ENCODE measurements at regions not wholly inside any gene's neighbourhood (a gene's known extent, or its start where the extent isn't known, plus 50 kb on each side); places are given as distances from the start of the nearest gene placed in this dataset.

- DNase-seq (ENCODE audit: low read depth in 2 of 2), result no peak
Measured at GRCh38 chr16:51666821-51667220, 515.8 kb upstream of the SALL1 start.

GRCh38 chr16:51666074-51666473 lies 515.0 kb upstream of the SALL1 start:
- no peak for DNase-seq (ENCODE audit: low read depth in 2 of 2)

- DNase-seq (ENCODE audit: low read depth in 2 of 2), result no peak
Measured at GRCh38 chr16:51665436-51665998, 514.4 kb upstream of the SALL1 start.

GRCh38 chr16:51658531-51658930 lies 507.5 kb upstream of the SALL1 start:
- no peak for DNase-seq (ENCODE audit: low read depth in 2 of 2)

GRCh38 chr16:51657848-51658247 lies 506.8 kb upstream of the SALL1 start:
- no peak for DNase-seq (ENCODE audit: low read depth in 2 of 2)

DNA sequence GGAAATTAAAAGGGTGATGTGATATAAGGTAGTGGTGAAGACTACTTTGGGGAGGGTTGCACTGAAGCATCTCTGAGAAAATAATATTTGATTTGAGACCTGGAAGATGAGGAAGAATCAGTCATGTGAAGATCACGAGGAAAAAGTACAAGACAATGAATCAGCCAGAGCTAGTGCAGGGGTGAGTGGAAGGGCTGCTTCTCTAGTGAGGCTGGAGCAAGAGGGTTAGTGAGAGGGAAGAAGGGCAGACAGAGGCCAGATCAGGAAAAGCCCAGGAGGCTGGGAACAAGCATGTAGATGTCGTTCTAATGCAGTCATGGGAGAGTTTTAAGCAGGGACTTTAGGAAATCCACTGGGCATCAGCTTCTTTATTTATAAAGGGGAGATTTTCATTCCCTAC lies 504.2 kb upstream of the SALL1 start:
- DNase-seq (ENCODE audit: low read depth in 2 of 2), result no peak

- DNase-seq (ENCODE audit: low read depth in 2 of 2), result no peak
Measured at GRCh38 chr16:51651061-51651466, 500.0 kb upstream of the SALL1 start.

DNA sequence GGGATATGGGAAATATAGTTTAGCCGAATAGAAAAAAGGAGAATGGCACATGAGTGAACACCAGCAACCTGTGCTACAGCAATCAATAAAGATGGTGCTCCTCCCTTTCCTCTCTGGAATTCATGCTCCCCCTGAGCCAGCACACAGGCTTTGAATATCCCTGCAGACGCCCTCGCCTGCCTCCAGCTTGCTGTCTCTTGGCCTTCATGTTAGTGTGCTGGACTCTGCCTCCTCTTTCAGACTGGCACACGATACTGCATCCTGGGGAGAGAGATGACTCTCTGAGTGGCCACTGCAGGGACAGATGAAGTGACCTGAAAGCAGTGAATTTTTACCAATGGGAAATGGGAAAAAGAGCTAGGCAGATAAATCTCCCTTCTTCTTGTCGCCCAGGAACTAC lies 498.6 kb upstream of the SALL1 start:
- no peak for DNase-seq (ENCODE audit: low read depth in 2 of 2)

DNA sequence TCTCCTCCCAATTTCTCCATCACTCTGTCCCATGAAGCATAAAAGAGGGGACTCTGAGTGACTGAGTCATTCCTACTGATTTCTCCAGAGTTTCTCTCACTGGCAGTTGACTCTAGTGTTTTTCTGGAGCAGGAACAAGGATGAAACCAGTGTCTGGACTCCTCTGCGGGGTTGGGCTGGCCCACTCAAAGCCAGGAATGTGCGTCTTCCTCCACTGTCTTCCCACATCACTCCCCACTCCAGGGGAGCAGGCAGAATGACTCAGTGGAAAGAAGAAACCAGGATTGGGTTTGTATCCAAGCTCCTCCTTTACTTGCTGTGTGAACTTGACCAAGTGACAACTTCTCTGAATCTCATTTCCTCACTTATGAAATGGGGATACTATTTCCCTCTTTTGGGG lies 497.5 kb upstream of the SALL1 start:
- DNase-seq (ENCODE audit: low read depth in 2 of 2), result no peak

GRCh38 chr16:51641191-51641765 lies 490.2 kb upstream of the SALL1 start:
- DNase-seq (ENCODE audit: low read depth in 2 of 2), result no peak

GRCh38 chr16:51640196-51640595 lies 489.1 kb upstream of the SALL1 start:
- DNase-seq (ENCODE audit: low read depth in 2 of 2), result no peak

DNA sequence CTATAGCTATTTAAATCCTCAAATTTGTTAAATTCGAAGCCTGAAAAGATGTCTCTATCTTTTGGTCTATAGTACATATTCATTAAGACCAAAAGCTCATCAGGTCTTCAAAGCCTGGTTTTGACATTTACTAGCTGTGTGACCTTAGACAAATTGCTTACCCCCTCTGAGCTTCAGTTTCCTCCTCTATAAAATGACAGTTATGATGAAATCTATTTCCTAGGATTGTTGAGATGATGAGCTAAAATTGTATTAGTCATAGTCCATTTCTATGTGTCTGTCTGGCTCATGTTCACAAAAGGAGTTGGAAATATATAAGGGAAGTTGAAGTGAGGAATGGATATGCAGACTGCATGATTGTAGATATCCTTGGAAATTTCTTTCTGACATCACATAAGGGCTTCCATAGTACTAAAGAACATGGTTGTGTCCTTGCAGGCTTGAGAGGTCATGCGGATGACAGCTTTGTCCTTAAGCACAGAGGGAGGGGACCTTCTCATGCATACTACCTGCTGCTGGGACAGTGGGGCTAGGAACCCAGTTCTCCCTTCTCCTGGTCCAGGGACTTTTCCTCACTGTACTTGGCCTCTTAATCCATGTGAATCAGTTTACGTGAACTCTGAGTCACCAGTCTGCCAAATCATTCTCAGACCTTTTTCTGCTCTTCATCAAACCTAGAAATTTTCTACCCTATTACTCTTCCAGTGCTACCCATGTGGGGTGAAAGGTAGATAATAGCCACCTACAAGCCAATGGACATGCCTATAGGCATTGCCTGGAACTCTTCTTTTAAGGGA lies 487.5 kb upstream of the SALL1 start:
- DNase-seq (ENCODE audit: low read depth in 2 of 2), result no peak

GRCh38 chr16:51637770-51638094 lies 486.7 kb upstream of the SALL1 start:
- no peak for DNase-seq (ENCODE audit: low read depth in 2 of 2)

DNA sequence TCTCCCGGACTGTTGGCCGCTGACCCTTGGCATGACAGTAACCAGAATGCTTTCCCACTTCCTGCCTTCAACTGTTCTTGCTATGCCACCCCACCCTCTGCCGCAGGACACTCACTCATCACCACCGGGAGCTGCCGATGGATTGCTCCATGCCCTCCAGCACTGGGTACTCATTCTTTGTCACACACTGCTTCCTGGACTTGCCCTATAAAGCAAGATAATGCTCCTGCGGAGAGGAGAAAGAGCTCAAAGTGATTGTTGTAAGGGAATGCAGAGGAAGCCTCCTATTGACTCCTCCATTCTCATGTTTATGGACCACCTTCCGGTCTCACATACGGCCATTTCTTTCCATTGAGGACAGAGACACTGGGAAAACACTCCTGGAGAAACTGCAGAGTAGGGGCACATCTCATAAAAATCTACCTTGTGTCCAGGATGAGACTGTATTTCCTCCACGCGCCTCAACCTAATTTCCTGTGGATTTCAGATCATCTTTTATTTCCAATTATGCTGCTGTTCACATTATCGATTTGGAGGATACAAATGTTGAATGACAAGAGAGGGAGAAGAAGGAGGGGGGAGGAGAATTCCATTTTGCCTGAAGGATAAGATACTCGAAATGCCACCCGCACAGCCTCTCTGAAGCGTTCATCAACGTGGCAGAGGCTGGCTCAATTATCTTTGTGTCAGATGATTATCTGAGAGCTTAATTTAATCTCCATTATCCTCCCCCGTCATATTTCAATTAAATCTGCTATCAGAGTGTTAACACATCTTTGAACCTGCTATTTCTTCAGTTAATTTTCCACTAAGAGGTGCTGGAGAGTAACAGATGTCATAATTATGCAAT lies 486.1 kb upstream of the SALL1 start:
- no peak for DNase-seq (ENCODE audit: low read depth in 2 of 2)

DNA sequence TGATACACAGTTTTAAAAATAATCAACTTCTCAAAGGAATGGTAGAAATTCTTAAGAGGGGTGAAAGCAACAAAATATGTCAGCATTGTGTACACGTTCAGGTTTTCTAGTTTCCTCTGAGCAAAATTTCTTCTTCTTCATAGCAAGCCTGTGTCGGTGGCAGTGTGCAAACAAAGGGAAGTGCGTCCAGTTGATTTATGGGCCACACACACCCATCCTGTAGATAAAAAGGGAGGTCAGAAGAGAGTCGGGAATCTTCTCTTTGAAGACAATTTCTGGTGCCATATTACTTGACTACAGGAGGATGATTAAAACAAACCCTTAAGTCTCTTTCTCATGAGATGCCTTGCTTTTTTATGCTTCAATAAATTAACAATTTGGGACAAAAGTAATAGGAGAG lies 484.1 kb upstream of the SALL1 start:
- no peak for DNase-seq (ENCODE audit: low read depth in 2 of 2)

- no peak for DNase-seq (ENCODE audit: low read depth in 2 of 2)
Measured at GRCh38 chr16:51630076-51630475, 479.0 kb upstream of the SALL1 start.

- no peak for DNase-seq (ENCODE audit: low read depth in 2 of 2)
Measured at GRCh38 chr16:51629576-51629975, 478.5 kb upstream of the SALL1 start.

GRCh38 chr16:51624080-51624775 lies 473.2 kb upstream of the SALL1 start:
- no peak for DNase-seq (ENCODE audit: low read depth in 2 of 2)

GRCh38 chr16:51621610-51622009 lies 470.5 kb upstream of the SALL1 start:
- DNase-seq (ENCODE audit: low read depth in 2 of 2), result no peak

GRCh38 chr16:51615141-51615540 lies 464.1 kb upstream of the SALL1 start:
- DNase-seq (ENCODE audit: low read depth in 2 of 2), result no peak

DNA sequence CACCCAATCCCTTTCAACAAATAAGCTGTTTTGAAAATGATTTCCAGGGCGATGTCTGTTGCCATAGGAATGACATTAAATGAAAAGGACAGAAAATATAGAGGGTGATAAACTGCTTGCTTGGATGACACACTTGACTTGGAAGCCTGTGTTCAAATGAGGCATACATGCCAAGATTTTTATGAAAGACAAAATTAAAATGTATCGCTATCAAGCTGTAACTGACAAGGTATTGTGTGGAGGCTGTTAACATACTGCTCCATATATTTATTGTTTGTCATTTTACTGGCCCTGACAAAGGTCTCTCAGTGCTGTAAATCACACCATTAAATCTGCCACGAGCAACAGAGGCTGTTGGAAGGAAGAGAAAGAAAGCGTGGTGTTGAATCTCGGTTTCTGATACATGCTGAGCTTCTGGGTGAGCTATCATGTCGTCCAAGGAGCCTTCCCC lies 456.2 kb upstream of the SALL1 start:
- DNase-seq (ENCODE audit: low read depth in 2 of 2), result no peak

GRCh38 chr16:51596247-51596646 lies 445.2 kb upstream of the SALL1 start:
- DNase-seq (ENCODE audit: low read depth in 2 of 2), result no peak
